ENCODE measurements at regions not wholly inside any gene's neighbourhood (a gene's known extent, or its start where the extent isn't known, plus 50 kb on each side); places are given as distances from the start of the nearest gene placed in this dataset.
A peak's percentile ranks its signal among the peaks of the same experiment; 100 is the strongest.

- Histone ChIP-seq H3K27me3 (ENCODE audit: control insufficient read depth in 2 of 2, insufficient read depth in 2 of 2, low read length in 2 of 2) (peaks cover 35 to 60% of the 10 kb centered on the region in 2 experiments), H3K79me2 (ENCODE audit: control insufficient read depth, insufficient read depth, low read length) (no peaks in the 10 kb centered on the region), H3K4me2 (ENCODE audit: insufficient read depth, low read length) (no peak overlapping the region), H3K36me3 (ENCODE audit: control insufficient read depth, insufficient read depth, low read length) (no peaks in the 10 kb centered on the region), H3K9me3 (replicated peaks; ENCODE audit: control insufficient read depth, insufficient read depth, low read depth, low read length) (no peaks in the 10 kb centered on the region), H3K9me1 (ENCODE audit: control insufficient read depth, insufficient read depth, low read length) (no peaks in the 10 kb centered on the region), H3K4me1 (replicated peaks in 1 of 2; ENCODE audit: control insufficient read depth in 2 of 2, insufficient read depth in 2 of 2, low read length in 2 of 2) (no peaks in the 10 kb centered on the region), H3K9ac (ENCODE audit: insufficient read depth in 1 of 2, low read depth in 2 of 2, low read length in 2 of 2) (no peak overlapping the region), H2AFZ (ENCODE audit: low read depth, low read length) (no peak overlapping the region), H4K20me1 (replicated peaks; ENCODE audit: control insufficient read depth, insufficient read depth, low read length) (0 out of 2 replicates have a peak, but pooled peaks cover 4% of the 10 kb centered on the region), H3K27ac (ENCODE audit: extremely low read depth, low read depth, low read length) (no peak overlapping the region), H3K4me3 (no peak overlapping the region)
- ATAC-seq (no peak), DNase-seq (ENCODE audit: extremely low read depth in 1 of 4, low spot score in 3 of 4) (no peak), FAIRE-seq (no peak)
- in situ Hi-C loops (cut with MboI) = no loop called here
- BruUV-seq (replicated peaks) = no TSS peak
- CTCF ChIA-PET (ENCODE audit: low intra/inter-chr PET ratio) = no interaction called here
- POLR2A ChIA-PET = interaction anchor here (0.7 to 1.6 kb wide), 2 partner anchors 16 to 127 kb away, joined by 3 to 4 read pairs; no protein-coding TSS in a partner anchor
- intact Hi-C loops (cut with micrococcal nuclease) = no loop called here
- no peak for TF ChIP-seq SP1 (CRISPR knock-in tag; IDR thresholded peaks at IDR 0.05)
- peak; percentile 43 for TF ChIP-seq MEIS2 (IDR thresholded peaks at IDR 0.05; ENCODE audit: partially characterized antibody)
- no peak for TF ChIP-seq CHD1 (IDR thresholded peaks at IDR 0.05; ENCODE audit: low read length)
- TF ChIP-seq, protein P1, sequence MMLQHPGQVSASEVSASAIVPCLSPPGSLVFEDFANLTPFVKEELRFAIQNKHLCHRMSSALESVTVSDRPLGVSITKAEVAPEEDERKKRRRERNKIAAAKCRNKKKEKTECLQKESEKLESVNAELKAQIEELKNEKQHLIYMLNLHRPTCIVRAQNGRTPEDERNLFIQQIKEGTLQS (IDR thresholded peaks at IDR 0.05) = 0 out of 2 replicates have a peak, but pooled peaks have one; percentile 13
- TF ChIP-seq, protein P1 (CRISPR knock-in tag; conservative IDR thresholded peaks at IDR 0.05) = no peak
- no peak for TF ChIP-seq PCBP2 (IDR thresholded peaks at IDR 0.05; ENCODE audit: low read depth, low read length, poor library complexity, severe bottlenecking)
- no peak for TF ChIP-seq DACH1 (IDR thresholded peaks at IDR 0.05; ENCODE audit: partially characterized antibody)
- TF ChIP-seq ELF1 (tag; IDR thresholded peaks at IDR 0.05) = no peak
- TF ChIP-seq SMARCA4 (IDR thresholded peaks at IDR 0.05) = no peak
- TF ChIP-seq SLC30A9 (CRISPR knock-in tag; IDR thresholded peaks at IDR 0.05) = no peak
- TF ChIP-seq ZNF445 (CRISPR knock-in tag; IDR thresholded peaks at IDR 0.05; ENCODE audit: low read depth) = no peak
- 2% methylated on average over 5 of the region's 5 CpGs for WGBS (ENCODE audit: insufficient coverage, low coverage, missing lambda C conversion rate)
Measured at GRCh38 chr6:3960754-3961361, 111.7 kb downstream of the FAM50B start.
